H1 (cell line): ENCODE measurements at regions not wholly inside any gene's neighbourhood (a gene's known extent, or its start where the extent isn't known, plus 50 kb on each side); places are given as distances from the start of the nearest gene placed in this dataset.
A peak's percentile ranks its signal among the peaks of the same experiment; 100 is the strongest.

Source experiments
- CTCF ChIA-PET: fragments of 300-600 bp; sonication (Branson Sonifier 250); formaldehyde crosslinking; loops from one replicate; lab custom pipeline; 2021; ENCODE audit not compliant: partially characterized antibody; lab: Charles Lee
- POLR2A ChIA-PET: fragments of 300-600 bp; sonication (Branson Sonifier 250); formaldehyde crosslinking; loops from one replicate; lab custom pipeline; 2021; ENCODE audit warnings: inconsistent platforms; ENCODE audit not compliant: partially characterized antibody; lab: Charles Lee
- DNase-seq, 2 experiments: peaks; one replicate each; pipeline versions ENCODE4 v3.0.0 to v3.0.0-alpha.2; 2010 to 2022; ENCODE audit warnings: low spot score in 2 of 2, low read depth in 1 of 2, mixed read lengths in 1 of 2
- FAIRE-seq: peaks from 2 replicates; lab custom pipeline; 2011; peaks lifted over from hg19 to GRCh38; lab: Jason Lieb, UNC
- H2AFZ ChIP-seq: 2 replicates; pipeline ENCODE4 v1.8.1; 2012; ENCODE audit warnings: low read length, inconsistent platforms
- H2AK5ac ChIP-seq: 2 replicates; pipeline ENCODE4 v1.6.1; 2013; ENCODE audit warnings: low read depth, low read length
- H2BK120ac ChIP-seq: replicated peaks from 2 replicates; pipeline ENCODE3; 2013; ENCODE audit warnings: low read depth, low read length, inconsistent platforms
- H2BK12ac ChIP-seq: 2 replicates; pipeline ENCODE4 v1.6.1; 2013; ENCODE audit warnings: low read depth, low read length
- H2BK15ac ChIP-seq: 2 replicates; pipeline ENCODE4 v1.6.1; 2013; ENCODE audit warnings: low read length
- H2BK20ac ChIP-seq: 2 replicates; pipeline ENCODE4 v1.6.1; 2013; ENCODE audit warnings: low read length
- H2BK5ac ChIP-seq: 2 replicates; pipeline ENCODE4 v1.6.1; 2013; ENCODE audit warnings: low read depth, low read length
- H3K14ac ChIP-seq: 2 replicates; pipeline ENCODE4 v1.6.1; 2013; ENCODE audit warnings: inconsistent platforms; ENCODE audit not compliant: insufficient read length
- H3K18ac ChIP-seq: 2 replicates; pipeline ENCODE4 v1.6.1; 2013; ENCODE audit warnings: low read length; ENCODE audit errors: extremely low read depth
- H3K23ac ChIP-seq: 2 replicates; pipeline ENCODE4 v1.6.1; 2013; ENCODE audit warnings: inconsistent platforms; ENCODE audit not compliant: insufficient read length
- H3K23me2 ChIP-seq: 2 replicates; pipeline ENCODE4 v1.6.1; 2013; ENCODE audit warnings: low read depth, low read length
- H3K27ac ChIP-seq: 2 replicates; pipeline ENCODE4 v1.6.1; 2011; ENCODE audit warnings: low read depth, low read length, inconsistent platforms
- H3K27me3 ChIP-seq, 4 experiments: replicated peaks in 1 of 4; 1 replicate in 1 of 4; 2 replicates in 3 of 4; pipeline versions ENCODE4 v1.6.1 to v1.8.1; 2011 to 2013; ENCODE audit warnings: low read length in 3 of 4, mild to moderate bottlenecking in 3 of 4, inconsistent platforms in 2 of 4, mixed read lengths in 2 of 4, moderate library complexity in 1 of 4; ENCODE audit not compliant: control insufficient read depth in 3 of 4, insufficient read depth in 3 of 4; ENCODE audit errors: extremely low read depth in 1 of 4
- H3K36me3 ChIP-seq, 4 experiments: 2 replicates each; pipeline versions ENCODE4 v1.6.1 to v1.8.1; 2011 to 2013; ENCODE audit warnings: mild to moderate bottlenecking in 4 of 4, low read length in 3 of 4, moderate library complexity in 2 of 4, control low read depth in 1 of 4, inconsistent platforms in 1 of 4; ENCODE audit not compliant: insufficient read depth in 4 of 4, control insufficient read depth in 2 of 4
- H3K4ac ChIP-seq: replicated peaks from 2 replicates; pipeline ENCODE3; 2013; ENCODE audit warnings: low read length, low read depth, mixed read lengths, inconsistent platforms; ENCODE audit not compliant: insufficient read length
- H3K4me1 ChIP-seq, 4 experiments: replicated peaks in 1 of 4; 1 replicate in 1 of 4; 2 replicates in 3 of 4; pipeline versions ENCODE4 v1.6.1 to v1.8.1; 2011 to 2013; ENCODE audit warnings: low read length in 3 of 4, inconsistent platforms in 2 of 4, mixed read lengths in 1 of 4; ENCODE audit not compliant: insufficient read depth in 4 of 4, control insufficient read depth in 3 of 4
- H3K4me2 ChIP-seq, 2 experiments: 2 replicates each; pipeline versions ENCODE4 v1.6.1 to v1.8.1; 2011 to 2013; ENCODE audit warnings: low read depth in 2 of 2, low read length in 2 of 2, control low read depth in 1 of 2, inconsistent platforms in 1 of 2, mild to moderate bottlenecking in 1 of 2; ENCODE audit not compliant: insufficient read depth in 1 of 2
- H3K4me3 ChIP-seq, 4 experiments: fragments of 200-600, 300-600 bp in 1 of 4; sonication (generic), shearing (Covaris generic), sonication (Bioruptor Twin) in 1 of 4; 2 replicates each; pipeline versions ENCODE4 v1.5.1 to v1.8.1; 2011 to 2016; ENCODE audit warnings: low read length in 4 of 4, low read depth in 3 of 4, control low read depth in 2 of 4, inconsistent platforms in 2 of 4, mild to moderate bottlenecking in 2 of 4, mixed read lengths in 1 of 4, moderate library complexity in 1 of 4; ENCODE audit not compliant: insufficient read depth in 2 of 4; ENCODE audit errors: extremely low read depth in 1 of 4
- H3K56ac ChIP-seq: replicated peaks from 2 replicates; pipeline ENCODE3; 2013; ENCODE audit warnings: low read depth, mild to moderate bottlenecking, mixed read lengths, low read length, inconsistent platforms; ENCODE audit not compliant: insufficient read length
- H3K79me1 ChIP-seq: 2 replicates; pipeline ENCODE4 v1.6.1; 2013; ENCODE audit warnings: low read depth, low read length, control low read depth
- H3K79me2 ChIP-seq, 2 experiments: 2 replicates each; pipeline versions ENCODE4 v1.6.1 to v1.8.1; 2012 to 2013; ENCODE audit warnings: low read length in 2 of 2, mild to moderate bottlenecking in 2 of 2, inconsistent platforms in 1 of 2; ENCODE audit not compliant: insufficient read depth in 2 of 2, control insufficient read depth in 1 of 2
- H3K9ac ChIP-seq, 4 experiments: replicated peaks in 1 of 4; 1 replicate in 1 of 4; 2 replicates in 3 of 4; pipeline versions ENCODE4 v1.6.1 to v1.8.1; 2011 to 2013; ENCODE audit warnings: low read depth in 3 of 4, low read length in 3 of 4, control low read depth in 2 of 4, mild to moderate bottlenecking in 2 of 4, moderate library complexity in 2 of 4, inconsistent platforms in 1 of 4; ENCODE audit errors: extremely low read depth in 1 of 4
- H3K9me3 ChIP-seq, 2 experiments: 2 replicates each; pipeline versions ENCODE4 v1.6.1 to v1.8.1; 2012 to 2013; ENCODE audit warnings: mild to moderate bottlenecking in 2 of 2, moderate library complexity in 2 of 2, control low read depth in 1 of 2, inconsistent platforms in 1 of 2, low read depth in 1 of 2, low read length in 1 of 2, mixed read lengths in 1 of 2; ENCODE audit not compliant: insufficient read depth in 2 of 2
- H4K20me1 ChIP-seq, 2 experiments: replicated peaks in 1 of 2; 2 replicates each; pipeline versions ENCODE3 to v1.8.1; 2011 to 2013; ENCODE audit warnings: inconsistent platforms in 2 of 2, low read length in 2 of 2, mild to moderate bottlenecking in 1 of 2; ENCODE audit not compliant: insufficient read depth in 2 of 2, control insufficient read depth in 1 of 2
- H4K5ac ChIP-seq: 2 replicates; pipeline ENCODE4 v1.6.1; 2013; ENCODE audit warnings: low read length, low read depth, mixed read lengths, inconsistent platforms; ENCODE audit not compliant: insufficient read length
- H4K8ac ChIP-seq: 2 replicates; pipeline ENCODE4 v1.8.0; 2013; ENCODE audit warnings: mild to moderate bottlenecking, moderate library complexity, low read length, inconsistent platforms; ENCODE audit not compliant: insufficient read depth; ENCODE audit errors: extremely low read depth
- H4K91ac ChIP-seq: replicated peaks from 2 replicates; pipeline ENCODE3; 2013; ENCODE audit warnings: low read length, mixed read lengths, inconsistent platforms; ENCODE audit not compliant: insufficient read length
- ATF3 ChIP-seq: IDR thresholded peaks from 2 replicates; pipeline ENCODE4 v1.6.1; 2011; ENCODE audit warnings: low read depth, mild to moderate bottlenecking, low read length; ENCODE audit not compliant: insufficient read depth
- CTCF ChIP-seq, 3 experiments: IDR thresholded peaks; 1 replicate in 2 of 3; 2 replicates in 1 of 3; pipeline versions ENCODE4 v1.5.1 to v1.6.1; 2011; ENCODE audit warnings: low read length in 3 of 3, mild to moderate bottlenecking in 3 of 3, inconsistent platforms in 2 of 3, low read depth in 1 of 3, moderate library complexity in 1 of 3; ENCODE audit not compliant: insufficient read depth in 1 of 3; ENCODE audit errors: control extremely low read depth in 1 of 3
- EP300 ChIP-seq, 2 experiments: IDR thresholded peaks; 1 replicate in 1 of 2; 2 replicates in 1 of 2; pipeline ENCODE4 v1.6.1; 2011 to 2012; ENCODE audit warnings: low read depth in 2 of 2, low read length in 2 of 2, mild to moderate bottlenecking in 2 of 2, borderline replicate concordance in 1 of 2, inconsistent platforms in 1 of 2, moderate library complexity in 1 of 2
- FOSL1 ChIP-seq: IDR thresholded peaks from 2 replicates; pipeline ENCODE4 v1.6.1; 2011; ENCODE audit warnings: mild to moderate bottlenecking, low read depth, low read length, moderate library complexity; ENCODE audit not compliant: insufficient read depth
- GTF2F1 ChIP-seq: IDR thresholded peaks from 2 replicates; pipeline ENCODE4 v1.6.1; 2012; ENCODE audit warnings: low read depth, low read length, improper control_type of control experiment, borderline replicate concordance
- RAD21 ChIP-seq, 2 experiments: IDR thresholded peaks in 1 of 2; conservative IDR thresholded peaks in 1 of 2; 2 replicates each; pipeline ENCODE4 v1.6.1; 2011; ENCODE audit warnings: low read depth in 2 of 2, low read length in 2 of 2, improper control_type of control experiment in 1 of 2, inconsistent platforms in 1 of 2, mild to moderate bottlenecking in 1 of 2, moderate library complexity in 1 of 2
- WGBS, 2 experiments: shearing (Covaris generic) in 1 of 2; methylation state at CpG; one replicate each; pipeline versions ENCODE4 v1.1.6 to v1.1.7; 2013 to 2015; ENCODE audit warnings: low lambda C conversion rate in 2 of 2, mixed read lengths in 2 of 2, inconsistent platforms in 1 of 2, low coverage in 1 of 2, missing lambda C conversion rate in 1 of 2; ENCODE audit not compliant: insufficient replicate concordance in 2 of 2, insufficient coverage in 1 of 2, insufficient read length in 1 of 2; ENCODE audit errors: extremely low coverage in 1 of 2, missing lambda C conversion rate in 1 of 2; 5-methylcytosine and 5-hydroxymethylcytosine counted together

GRCh38 chr5:112529525-112529924, 110.4 kb upstream of the EPB41L4A start:
- H3K14ac ChIP-seq, result no peak overlapping the region
- no peaks in the 10 kb centered on the region for H3K27me3 ChIP-seq
- peak overlapping the region; percentile 90; the same call in 1 of the 2 replicates for H2AFZ ChIP-seq
- H3K4me3 ChIP-seq, result no peak overlapping the region
- POLR2A ChIA-PET, result interaction anchor here (0.9 to 2.1 kb wide), 3 partner anchors 35 to 369 kb away, joined by 3 to 4 read pairs (median 4); no protein-coding TSS in a partner anchor
- WGBS, 2 experiments, result 54% methylated on average over 5 of the region's 5 CpGs; no CpG with 5 or more reads in 1 of the 2 experiments
- H3K4ac ChIP-seq, result no peak overlapping the region
- H3K27ac ChIP-seq, result no peak overlapping the region
- H2BK15ac ChIP-seq, result no peak overlapping the region
- no peak overlapping the region for H4K8ac ChIP-seq
- no peaks in the 10 kb centered on the region for H3K9me3 ChIP-seq
- no peaks in the 10 kb centered on the region for H3K36me3 ChIP-seq
- H3K4me2 ChIP-seq, result no peak overlapping the region
- no peak overlapping the region for H2AK5ac ChIP-seq
- H3K79me2 ChIP-seq, result no peaks in the 10 kb centered on the region
- DNase-seq, result no peak
- CTCF ChIA-PET, result interaction anchor here (0.6 to 4.3 kb wide), 22 partner anchors 9 to 360 kb away, joined by 3 to 23 read pairs (median 4); no protein-coding TSS in a partner anchor
- H3K79me1 ChIP-seq, result no peaks in the 10 kb centered on the region
- H3K4me1 ChIP-seq, result peaks cover 0 to 4% (median 2%) of the 10 kb centered on the region in 4 experiments; a peak in 3 of 7 replicates
- no peak overlapping the region for H4K5ac ChIP-seq
- H3K56ac ChIP-seq, result no peak overlapping the region
- H4K91ac ChIP-seq, result no peak overlapping the region
- TF ChIP-seq GTF2F1 (no peak), EP300 (IDR thresholded peaks at IDR 0.05; ENCODE audit: borderline replicate concordance in 1 of 2, low read depth in 2 of 2, low read length in 2 of 2) (no peak), CTCF (IDR thresholded peaks at IDR 0.05; ENCODE audit: control extremely low read depth in 1 of 3, insufficient read depth in 1 of 3, low read depth in 1 of 3, low read length in 3 of 3) (peak in 2 of 3 experiments; percentile 37 to 60; a peak in 2 of 4 replicates), FOSL1 (no peak), RAD21 (IDR thresholded peaks at IDR 0.05 in 1 of 2, conservative IDR thresholded peaks at IDR 0.05 in 1 of 2; ENCODE audit: low read depth in 2 of 2, low read length in 2 of 2) (peak; percentile 44 to 54), ATF3 (no peak)
- no peak overlapping the region for H2BK5ac ChIP-seq
- H2BK20ac ChIP-seq, result no peak overlapping the region
- H4K20me1 ChIP-seq, result no peaks in the 10 kb centered on the region
- no peak overlapping the region for H3K18ac ChIP-seq
- H3K23ac ChIP-seq, result no peak overlapping the region
- H2BK120ac ChIP-seq, result no peak overlapping the region
- no peak overlapping the region for H2BK12ac ChIP-seq
- FAIRE-seq, result no peak
- H3K9ac ChIP-seq, result no peak overlapping the region
- no peaks in the 10 kb centered on the region for H3K23me2 ChIP-seq
